Vagina (tissue), 2 donors: ENCODE measurements at regions not wholly inside any gene's neighbourhood (a gene's known extent, or its start where the extent isn't known, plus 50 kb on each side); places are given as distances from the start of the nearest gene placed in this dataset.

Experiments used
- DNase-seq, 2 donors: peaks; one replicate each; pipeline ENCODE4 v3.0.0-alpha.2; 2017; ENCODE audit errors: extremely low spot score in 2 of 2
- H3K27ac ChIP-seq: fragments of 200-600 bp; sonication (generic); one replicate; pipeline ENCODE4 v1.5.1; 2019
- H3K27me3 ChIP-seq: fragments of 200-600 bp; sonication (generic); one replicate; pipeline ENCODE4 v1.5.1; 2019
- H3K36me3 ChIP-seq, 2 donors: fragments of 200-600 bp; sonication (generic); one replicate each; pipeline ENCODE4 v1.5.1; 2017 to 2019
- H3K4me1 ChIP-seq: fragments of 200-600 bp; sonication (generic); one replicate; pipeline ENCODE4 v1.5.1; 2019
- H3K4me3 ChIP-seq, 2 donors: fragments of 200-600 bp; sonication (generic); 1 replicate in 1 of 2; 2 replicates in 1 of 2; pipeline ENCODE4 v1.5.1; 2016 to 2019
- H3K9me3 ChIP-seq: fragments of 200-600 bp; sonication (generic); one replicate; pipeline ENCODE4 v1.5.1; 2019
- POLR2A ChIP-seq, 2 donors: fragments of 450-650 bp; IDR thresholded peaks; one replicate each; pipeline ENCODE4 v1.6.1; 2017; ENCODE audit warnings: antibody characterized with exemption in 2 of 2, mild to moderate bottlenecking in 2 of 2, moderate library complexity in 2 of 2
- POLR2AphosphoS5 ChIP-seq, 2 donors: sonication (generic); formaldehyde crosslinking; IDR thresholded peaks; one replicate each; pipeline ENCODE4 v1.9.0; 2017; ENCODE audit warnings: antibody characterized with exemption in 2 of 2, mild to moderate bottlenecking in 2 of 2, low read depth in 1 of 2; ENCODE audit not compliant: insufficient read depth in 1 of 2
- intact Hi-C: fragments of 100-400 bp; cut with DNase I; formaldehyde crosslinking; loops from one replicate; pipeline ENCODE4 v1.15.1; 2023
- TF ChIP-seq, protein P1 (sequence below), 3 experiments: fragments of 450-650 bp in 2 of 3; fragments of 200-600 bp in 1 of 3; sonication (generic) in 1 of 3; IDR thresholded peaks; one replicate each; pipeline ENCODE4 v1.5.1; 2017 to 2019; ENCODE audit warnings: antibody characterized with exemption in 3 of 3, mild to moderate bottlenecking in 2 of 3, moderate library complexity in 2 of 3

DNA sequence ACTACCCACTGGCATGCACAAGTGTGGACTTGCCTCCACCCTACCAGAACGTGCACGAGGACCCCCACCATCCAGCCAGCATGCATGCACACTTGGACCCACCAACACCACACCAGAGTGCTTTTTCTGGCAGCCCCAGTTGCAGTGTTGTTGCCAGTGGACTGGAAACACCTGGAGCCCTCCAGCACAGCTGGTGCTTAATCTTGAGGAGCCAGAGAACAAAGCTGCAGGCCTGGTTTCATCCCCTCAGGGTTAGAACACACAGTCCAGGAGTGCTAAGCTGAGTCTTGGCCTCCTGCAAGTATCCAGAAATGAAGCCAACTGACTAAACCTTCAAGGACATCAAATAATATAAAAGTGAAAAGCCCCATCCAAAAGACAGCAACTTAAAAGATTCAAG is 888.0 kb downstream of the NTRK3 start:
- intact Hi-C loops: no loop called here
- no peaks in the 10 kb centered on the region for H3K9me3 ChIP-seq
- no peaks in the 10 kb centered on the region for H3K27me3 ChIP-seq
- H3K27ac ChIP-seq: no peak overlapping the region
- H3K36me3 ChIP-seq: no peaks in the 10 kb centered on the region
- H3K4me3 ChIP-seq: no peak overlapping the region
- TF ChIP-seq POLR2A (IDR thresholded peaks at IDR 0.05): no peak
- TF ChIP-seq, protein P1, sequence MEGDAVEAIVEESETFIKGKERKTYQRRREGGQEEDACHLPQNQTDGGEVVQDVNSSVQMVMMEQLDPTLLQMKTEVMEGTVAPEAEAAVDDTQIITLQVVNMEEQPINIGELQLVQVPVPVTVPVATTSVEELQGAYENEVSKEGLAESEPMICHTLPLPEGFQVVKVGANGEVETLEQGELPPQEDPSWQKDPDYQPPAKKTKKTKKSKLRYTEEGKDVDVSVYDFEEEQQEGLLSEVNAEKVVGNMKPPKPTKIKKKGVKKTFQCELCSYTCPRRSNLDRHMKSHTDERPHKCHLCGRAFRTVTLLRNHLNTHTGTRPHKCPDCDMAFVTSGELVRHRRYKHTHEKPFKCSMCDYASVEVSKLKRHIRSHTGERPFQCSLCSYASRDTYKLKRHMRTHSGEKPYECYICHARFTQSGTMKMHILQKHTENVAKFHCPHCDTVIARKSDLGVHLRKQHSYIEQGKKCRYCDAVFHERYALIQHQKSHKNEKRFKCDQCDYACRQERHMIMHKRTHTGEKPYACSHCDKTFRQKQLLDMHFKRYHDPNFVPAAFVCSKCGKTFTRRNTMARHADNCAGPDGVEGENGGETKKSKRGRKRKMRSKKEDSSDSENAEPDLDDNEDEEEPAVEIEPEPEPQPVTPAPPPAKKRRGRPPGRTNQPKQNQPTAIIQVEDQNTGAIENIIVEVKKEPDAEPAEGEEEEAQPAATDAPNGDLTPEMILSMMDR (IDR thresholded peaks at IDR 0.05): no peak
- no peak for TF ChIP-seq POLR2AphosphoS5 (IDR thresholded peaks at IDR 0.05; ENCODE audit: insufficient read depth in 1 of 2, low read depth in 1 of 2)
- DNase-seq: no peak
- no peaks in the 10 kb centered on the region for H3K4me1 ChIP-seq

DNA sequence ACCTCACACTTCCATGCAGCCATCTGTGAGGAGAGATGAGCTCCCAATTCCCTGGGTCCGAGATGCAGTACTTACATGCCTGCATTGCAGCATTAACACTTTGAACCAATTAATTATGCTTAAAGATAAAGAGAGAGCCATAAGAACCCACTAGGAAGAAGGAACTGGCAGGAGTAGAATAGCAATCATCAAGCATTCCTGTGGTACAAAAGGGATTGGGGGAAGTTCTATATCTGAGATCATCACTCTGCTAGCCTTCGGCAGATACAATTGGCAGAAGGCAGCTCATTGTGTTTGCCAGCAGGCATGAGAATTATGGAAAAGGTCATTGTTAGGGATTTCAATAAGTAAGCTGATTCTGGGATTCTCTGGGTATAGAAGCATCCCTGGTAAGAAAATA is 891.4 kb downstream of the NTRK3 start:
- Histone ChIP-seq H3K9me3 (no peaks in the 10 kb centered on the region), H3K27ac (no peak overlapping the region), H3K27me3 (no peaks in the 10 kb centered on the region), H3K4me3 (no peak overlapping the region), H3K36me3 (no peaks in the 10 kb centered on the region), H3K4me1 (no peaks in the 10 kb centered on the region)
- TF ChIP-seq, protein P1 (IDR thresholded peaks at IDR 0.05): no peak
- TF ChIP-seq POLR2A (IDR thresholded peaks at IDR 0.05): no peak
- TF ChIP-seq POLR2AphosphoS5 (IDR thresholded peaks at IDR 0.05; ENCODE audit: insufficient read depth in 1 of 2, low read depth in 1 of 2): no peak
- intact Hi-C loops: no loop called here
- DNase-seq: no peak

DNA sequence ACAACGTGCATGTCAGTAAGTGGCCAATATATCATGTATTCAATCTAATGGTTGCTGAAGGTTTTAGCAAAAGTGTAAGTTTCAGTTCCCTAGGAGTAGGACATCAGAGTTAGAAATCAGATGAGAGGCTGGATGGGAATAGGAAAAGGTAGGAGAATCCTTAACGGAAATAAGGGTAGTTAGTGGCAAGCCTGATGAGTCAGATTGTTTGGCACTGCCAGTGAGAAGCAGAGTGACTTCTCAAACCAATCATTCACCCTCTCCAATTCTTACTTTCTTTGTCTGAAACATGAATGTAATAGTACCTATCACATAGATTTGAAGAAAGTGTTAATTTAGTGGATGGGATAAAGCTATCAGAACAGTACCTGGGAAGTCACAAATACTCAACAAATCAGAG is 894.0 kb downstream of the NTRK3 start:
- intact Hi-C loops: no loop called here
- no peak for DNase-seq
- Histone ChIP-seq H3K27ac (no peak overlapping the region), H3K4me3 (no peak overlapping the region), H3K27me3 (no peaks in the 10 kb centered on the region), H3K4me1 (no peaks in the 10 kb centered on the region), H3K9me3 (no peaks in the 10 kb centered on the region), H3K36me3 (no peaks in the 10 kb centered on the region)
- TF ChIP-seq POLR2A (IDR thresholded peaks at IDR 0.05): no peak
- TF ChIP-seq, protein P1 (IDR thresholded peaks at IDR 0.05): no peak
- no peak for TF ChIP-seq POLR2AphosphoS5 (IDR thresholded peaks at IDR 0.05; ENCODE audit: insufficient read depth in 1 of 2, low read depth in 1 of 2)

DNA sequence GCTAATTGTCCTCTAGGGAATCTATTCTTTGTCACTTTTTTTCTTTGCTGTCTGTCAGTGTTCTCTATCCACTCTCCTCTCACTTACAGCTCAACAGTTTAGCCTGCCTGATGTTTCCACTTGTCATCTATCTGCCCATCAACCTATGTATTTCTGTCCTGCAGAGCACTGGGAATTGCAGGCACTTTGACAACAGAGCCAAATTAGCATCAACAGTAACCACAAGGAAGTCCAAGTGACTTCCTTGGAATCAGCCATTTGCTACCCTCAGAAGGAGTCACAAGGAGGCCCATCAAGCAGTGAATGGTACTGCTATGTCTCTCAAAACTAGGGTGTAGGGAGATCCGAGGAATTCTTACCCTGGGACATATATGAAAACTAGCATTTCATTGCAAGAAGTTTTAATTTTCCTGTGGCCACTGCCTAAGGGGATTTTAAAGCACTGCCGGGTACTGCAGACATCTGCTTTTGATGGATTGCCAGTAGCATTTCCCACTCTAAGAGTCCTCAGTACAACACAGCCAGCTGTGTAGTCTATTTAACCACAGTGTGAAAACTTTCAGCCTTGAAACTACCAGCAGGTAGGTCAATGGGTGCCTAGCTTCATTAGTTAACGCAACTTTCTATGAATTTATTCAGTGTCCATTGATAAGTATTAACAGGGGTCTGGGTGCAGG is 898.8 kb downstream of the NTRK3 start:
- Histone ChIP-seq H3K4me3 (no peak overlapping the region), H3K27ac (no peak overlapping the region), H3K36me3 (no peaks in the 10 kb centered on the region), H3K4me1 (no peaks in the 10 kb centered on the region), H3K9me3 (no peaks in the 10 kb centered on the region), H3K27me3 (no peaks in the 10 kb centered on the region)
- no peak for DNase-seq
- intact Hi-C loops: no loop called here
- TF ChIP-seq POLR2A (IDR thresholded peaks at IDR 0.05): no peak
- no peak for TF ChIP-seq POLR2AphosphoS5 (IDR thresholded peaks at IDR 0.05; ENCODE audit: insufficient read depth in 1 of 2, low read depth in 1 of 2)
- TF ChIP-seq, protein P1 (IDR thresholded peaks at IDR 0.05): no peak

DNA sequence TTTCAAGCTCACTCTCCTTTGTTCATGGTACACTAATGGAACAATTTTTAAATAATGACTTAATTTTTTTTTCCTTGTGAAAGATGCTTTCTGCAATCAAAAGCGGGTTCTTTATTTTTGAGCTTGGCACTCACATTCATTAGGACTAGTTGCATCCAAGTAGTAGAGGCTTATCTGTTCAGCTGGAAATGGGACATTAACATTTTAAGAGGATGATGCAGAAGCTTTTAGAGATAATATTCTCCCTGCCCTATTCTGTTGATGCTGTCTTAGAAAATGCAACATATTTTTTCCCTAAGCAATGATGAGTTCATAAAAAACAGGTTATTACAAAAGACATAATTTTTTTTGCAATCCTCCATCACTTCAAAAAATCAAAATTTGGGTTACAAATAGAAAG is 900.6 kb downstream of the NTRK3 start:
- H3K9me3 ChIP-seq: no peaks in the 10 kb centered on the region
- no peak for DNase-seq
- intact Hi-C loops: no loop called here
- TF ChIP-seq, protein P1 (IDR thresholded peaks at IDR 0.05): no peak
- TF ChIP-seq POLR2AphosphoS5 (IDR thresholded peaks at IDR 0.05; ENCODE audit: insufficient read depth in 1 of 2, low read depth in 1 of 2) (no peak), POLR2A (IDR thresholded peaks at IDR 0.05) (no peak)
- H3K27ac ChIP-seq: no peak overlapping the region
- H3K4me1 ChIP-seq: no peaks in the 10 kb centered on the region
- H3K36me3 ChIP-seq: no peaks in the 10 kb centered on the region
- no peak overlapping the region for H3K4me3 ChIP-seq
- H3K27me3 ChIP-seq: no peaks in the 10 kb centered on the region
